GM12891 (cell line): ENCODE measurements at regions not wholly inside any gene's neighbourhood (a gene's known extent, or its start where the extent isn't known, plus 50 kb on each side); places are given as distances from the start of the nearest gene placed in this dataset.
"Not testable (repeated sequence)": the region's sequence is repeated elsewhere in the genome, so short reads cannot be mapped to it uniquely, and the experiment has no call there.

ENCODE experiments used
- PAX5 ChIP-seq: IDR thresholded peaks from 2 replicates; pipeline ENCODE4 v1.6.1; 2011; ENCODE audit warnings: low read length, moderate library complexity, mild to moderate bottlenecking; ENCODE audit not compliant: insufficient read depth, severe bottlenecking
- POLR2A ChIP-seq: IDR thresholded peaks from 2 replicates; pipeline ENCODE4 v1.6.1; 2011; ENCODE audit warnings: low read depth, low read length, control low read depth
- POLR2AphosphoS5 ChIP-seq: IDR thresholded peaks from 2 replicates; pipeline ENCODE4 v1.6.1; 2011; ENCODE audit warnings: low read depth, low read length, control low read depth
- POU2F2 ChIP-seq: IDR thresholded peaks from 2 replicates; pipeline ENCODE4 v1.6.1; 2011; ENCODE audit warnings: low read depth, mild to moderate bottlenecking, control low read depth, low read length, moderate library complexity
- SPI1 ChIP-seq: IDR thresholded peaks from 2 replicates; pipeline ENCODE4 v1.6.1; 2011; ENCODE audit warnings: low read depth, low read length, control low read depth
- TAF1 ChIP-seq: IDR thresholded peaks from 2 replicates; pipeline ENCODE4 v1.6.1; 2011; ENCODE audit warnings: low read depth, low read length, control low read depth

- TF ChIP-seq POLR2A, POLR2AphosphoS5, TAF1, POU2F2, PAX5, SPI1: not testable (repeated sequence)
These were observed 63.7 kb downstream of the RBFOX3 start for GRCh38 chr17:79547171-79547570.
